ENCODE measurements at regions not wholly inside any gene's neighbourhood (a gene's known extent, or its start where the extent isn't known, plus 50 kb on each side); places are given as distances from the start of the nearest gene placed in this dataset.

- no peak for TF ChIP-seq KDM1A (IDR thresholded peaks at IDR 0.05; ENCODE audit: borderline replicate concordance, low read length)
- TF ChIP-seq TBP (IDR thresholded peaks at IDR 0.05; ENCODE audit: low read depth, low read length) = no peak
- TF ChIP-seq EZH2 (IDR thresholded peaks at IDR 0.05; ENCODE audit: low read depth, low read length, severe bottlenecking) = no peak
- TF ChIP-seq POLR2AphosphoS5 (IDR thresholded peaks at IDR 0.05; ENCODE audit: low read depth, low read length) = no peak
- TF ChIP-seq SIN3A (conservative IDR thresholded peaks at IDR 0.05 in 1 of 2, IDR thresholded peaks at IDR 0.05 in 1 of 2; ENCODE audit: low read depth in 1 of 2, low read length in 2 of 2) = no peak
- no peak for TF ChIP-seq USF2 (IDR thresholded peaks at IDR 0.05; ENCODE audit: low read length)
- no peak for TF ChIP-seq CTCF (IDR thresholded peaks at IDR 0.05; ENCODE audit: control extremely low read depth in 1 of 3, insufficient read depth in 1 of 3, low read depth in 1 of 3, low read length in 3 of 3)
These were observed 93.7 kb upstream of the CTNND2 start for GRCh38 chr5:11997942-11998341.

Data from H1 (cell line).